ENCODE measurements at regions not wholly inside any gene's neighbourhood (a gene's known extent, or its start where the extent isn't known, plus 50 kb on each side); places are given as distances from the start of the nearest gene placed in this dataset.

GRCh38 chr3:134302674-134303073 lies 52.0 kb upstream of the RYK start:
- DNase-seq: peak; percentile 2

- DNase-seq: no peak
Observed at GRCh38 chr3:134300520-134300919, 49.9 kb upstream of the RYK start.
